ENCODE measurements at regions not wholly inside any gene's neighbourhood (a gene's known extent, or its start where the extent isn't known, plus 50 kb on each side); places are given as distances from the start of the nearest gene placed in this dataset.
"Not testable (repeated sequence)": the region's sequence is repeated elsewhere in the genome, so short reads cannot be mapped to it uniquely, and the experiment has no call there.

GRCh38 chr4:164343472-164343976 is 410.4 kb upstream of the SMIM31 start:
- DNase-seq (ENCODE audit: extremely low read depth, insufficient read length) = no peak
- TF ChIP-seq, protein P1, sequence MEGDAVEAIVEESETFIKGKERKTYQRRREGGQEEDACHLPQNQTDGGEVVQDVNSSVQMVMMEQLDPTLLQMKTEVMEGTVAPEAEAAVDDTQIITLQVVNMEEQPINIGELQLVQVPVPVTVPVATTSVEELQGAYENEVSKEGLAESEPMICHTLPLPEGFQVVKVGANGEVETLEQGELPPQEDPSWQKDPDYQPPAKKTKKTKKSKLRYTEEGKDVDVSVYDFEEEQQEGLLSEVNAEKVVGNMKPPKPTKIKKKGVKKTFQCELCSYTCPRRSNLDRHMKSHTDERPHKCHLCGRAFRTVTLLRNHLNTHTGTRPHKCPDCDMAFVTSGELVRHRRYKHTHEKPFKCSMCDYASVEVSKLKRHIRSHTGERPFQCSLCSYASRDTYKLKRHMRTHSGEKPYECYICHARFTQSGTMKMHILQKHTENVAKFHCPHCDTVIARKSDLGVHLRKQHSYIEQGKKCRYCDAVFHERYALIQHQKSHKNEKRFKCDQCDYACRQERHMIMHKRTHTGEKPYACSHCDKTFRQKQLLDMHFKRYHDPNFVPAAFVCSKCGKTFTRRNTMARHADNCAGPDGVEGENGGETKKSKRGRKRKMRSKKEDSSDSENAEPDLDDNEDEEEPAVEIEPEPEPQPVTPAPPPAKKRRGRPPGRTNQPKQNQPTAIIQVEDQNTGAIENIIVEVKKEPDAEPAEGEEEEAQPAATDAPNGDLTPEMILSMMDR (IDR thresholded peaks at IDR 0.05; ENCODE audit: insufficient read depth, low read length, poor library complexity, severe bottlenecking) = no peak
- no peaks in the 10 kb centered on the region for H3K27me3 ChIP-seq (replicated peaks; ENCODE audit: control insufficient read depth, insufficient read depth, low read length)
- H3K36me3 ChIP-seq (ENCODE audit: control insufficient read depth, insufficient read depth, low read length) = no peaks in the 10 kb centered on the region
- H3K4me3 ChIP-seq (replicated peaks; ENCODE audit: low read depth, low read length) = no peak overlapping the region

DNA sequence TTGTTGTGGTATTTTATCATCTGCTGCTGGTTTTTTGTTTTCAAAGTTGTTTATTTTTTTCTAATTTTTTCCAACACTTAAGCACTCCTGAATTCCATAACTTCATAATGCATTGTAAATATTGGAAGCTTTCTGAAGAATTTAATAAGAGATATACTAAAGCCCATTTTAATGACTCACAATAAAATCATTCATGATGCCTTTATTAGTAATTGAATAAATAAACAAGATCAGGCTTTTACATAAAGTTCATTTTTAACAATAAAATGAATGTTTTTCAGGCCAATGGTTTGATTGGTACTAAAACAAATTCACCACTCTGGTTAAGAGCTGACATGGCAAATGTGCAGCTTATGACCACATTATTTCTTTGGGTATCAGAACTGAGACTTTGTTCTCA is 408.2 kb upstream of the SMIM31 start:
- DNase-seq (ENCODE audit: extremely low read depth, insufficient read length) = no peak
- Histone ChIP-seq H3K36me3 (ENCODE audit: control insufficient read depth, insufficient read depth, low read length) (no peaks in the 10 kb centered on the region), H3K27me3 (replicated peaks; ENCODE audit: control insufficient read depth, insufficient read depth, low read length) (no peaks in the 10 kb centered on the region), H3K4me3 (replicated peaks; ENCODE audit: low read depth, low read length) (no peak overlapping the region)
- TF ChIP-seq, protein P1 (IDR thresholded peaks at IDR 0.05; ENCODE audit: insufficient read depth, low read length, poor library complexity, severe bottlenecking) = no peak

GRCh38 chr4:164350061-164350460 is 403.9 kb upstream of the SMIM31 start:
- Histone ChIP-seq H3K4me3 (replicated peaks; ENCODE audit: low read depth, low read length) (no peak overlapping the region), H3K36me3 (ENCODE audit: control insufficient read depth, insufficient read depth, low read length) (no peaks in the 10 kb centered on the region), H3K27me3 (replicated peaks; ENCODE audit: control insufficient read depth, insufficient read depth, low read length) (no peaks in the 10 kb centered on the region)
- TF ChIP-seq, protein P1 (IDR thresholded peaks at IDR 0.05; ENCODE audit: insufficient read depth, low read length, poor library complexity, severe bottlenecking) = no peak
- no peak for DNase-seq (ENCODE audit: extremely low read depth, insufficient read length)

DNA sequence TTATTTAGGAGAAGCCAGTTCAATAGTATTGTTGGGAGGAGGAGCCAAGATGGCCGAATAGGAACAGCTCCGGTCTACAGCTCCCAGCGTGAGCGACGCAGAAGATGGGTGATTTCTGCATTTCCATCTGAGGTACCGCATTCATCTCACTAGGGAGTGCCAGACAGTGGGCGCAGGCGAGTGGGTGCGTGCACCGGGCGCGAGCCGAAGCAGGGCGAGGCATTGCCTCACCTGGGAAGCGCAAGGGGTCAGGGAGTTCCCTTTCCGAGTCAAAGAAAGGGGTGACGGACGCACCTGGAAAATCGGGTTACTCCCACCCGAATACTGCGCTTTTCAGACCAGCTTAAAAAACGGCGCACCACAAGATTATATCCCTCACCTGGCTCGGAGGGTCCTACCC is 403.2 kb upstream of the SMIM31 start:
- not testable (repeated sequence) for H3K4me3 ChIP-seq (replicated peaks; ENCODE audit: low read depth, low read length); H3K27me3 ChIP-seq (replicated peaks; ENCODE audit: control insufficient read depth, insufficient read depth, low read length); DNase-seq (ENCODE audit: extremely low read depth, insufficient read length); H3K36me3 ChIP-seq (ENCODE audit: control insufficient read depth, insufficient read depth, low read length)

DNA sequence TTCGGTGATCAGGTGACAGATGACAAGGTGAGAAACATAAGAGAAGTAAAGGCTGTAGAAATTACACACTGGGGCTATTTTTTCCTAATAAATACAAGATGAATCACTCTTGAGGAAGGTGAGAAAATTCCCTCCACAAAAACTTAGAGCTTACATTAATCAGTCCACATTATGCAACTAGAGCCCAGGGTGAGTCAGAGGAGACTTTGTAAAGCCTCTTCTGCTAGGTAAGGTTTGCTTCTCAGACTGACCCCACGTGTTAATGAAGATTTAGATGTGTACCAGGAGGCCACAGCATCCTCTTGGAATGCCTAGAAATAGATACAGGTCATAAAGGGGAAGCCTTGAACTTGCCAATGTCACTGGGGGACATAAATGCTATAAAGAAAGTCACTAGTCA is 396.0 kb upstream of the SMIM31 start:
- H3K27me3 ChIP-seq (replicated peaks; ENCODE audit: control insufficient read depth, insufficient read depth, low read length) = no peaks in the 10 kb centered on the region
- no peaks in the 10 kb centered on the region for H3K36me3 ChIP-seq (ENCODE audit: control insufficient read depth, insufficient read depth, low read length)
- no peak for DNase-seq (ENCODE audit: extremely low read depth, insufficient read length)
- no peak overlapping the region for H3K4me3 ChIP-seq (replicated peaks; ENCODE audit: low read depth, low read length)
- TF ChIP-seq, protein P1 (IDR thresholded peaks at IDR 0.05; ENCODE audit: insufficient read depth, low read length, poor library complexity, severe bottlenecking) = no peak

DNA sequence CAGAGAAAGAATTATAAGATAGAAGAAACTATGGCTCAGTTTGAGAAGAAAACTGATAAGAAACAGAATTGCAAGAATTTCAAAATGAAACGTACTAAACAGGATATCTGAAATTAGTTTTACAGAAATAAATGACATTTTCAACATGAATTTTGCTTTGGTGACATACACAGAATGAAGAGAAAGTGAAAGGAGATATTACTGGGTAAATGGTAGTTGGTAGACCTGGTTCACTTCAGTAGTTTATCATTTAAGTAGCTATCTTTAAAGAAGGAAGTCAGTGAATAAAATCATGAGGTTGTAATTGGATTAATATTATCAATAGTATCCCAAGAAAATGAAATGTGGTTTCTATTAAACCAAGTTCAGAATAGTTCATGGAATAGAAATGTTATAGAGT is 395.5 kb upstream of the SMIM31 start:
- H3K36me3 ChIP-seq (ENCODE audit: control insufficient read depth, insufficient read depth, low read length) = no peaks in the 10 kb centered on the region
- H3K4me3 ChIP-seq (replicated peaks; ENCODE audit: low read depth, low read length) = no peak overlapping the region
- H3K27me3 ChIP-seq (replicated peaks; ENCODE audit: control insufficient read depth, insufficient read depth, low read length) = no peaks in the 10 kb centered on the region
- no peak for DNase-seq (ENCODE audit: extremely low read depth, insufficient read length)
- TF ChIP-seq, protein P1 (IDR thresholded peaks at IDR 0.05; ENCODE audit: insufficient read depth, low read length, poor library complexity, severe bottlenecking) = no peak

Data from GM06990 (cell line).